OCI-LY3 (cell line): ENCODE measurements at regions not wholly inside any gene's neighbourhood (a gene's known extent, or its start where the extent isn't known, plus 50 kb on each side); places are given as distances from the start of the nearest gene placed in this dataset.

Source experiments
- H2AFZ ChIP-seq: fragments of 200-600, 300-600 bp; shearing (Covaris generic); 2 replicates; pipeline ENCODE4 v1.6.0; 2014; ENCODE audit warnings: antibody characterized with exemption, low read depth, low read length
- H3K27ac ChIP-seq: fragments of 200-600, 300-600 bp; sonication (generic); 2 replicates; pipeline ENCODE4 v1.5.1; 2014; ENCODE audit warnings: mild to moderate bottlenecking, low read length, moderate library complexity, mixed read lengths
- H3K27me3 ChIP-seq: fragments of 200-600, 300-600 bp; sonication (generic); 2 replicates; pipeline ENCODE4 v1.6.1; 2014; ENCODE audit warnings: low read depth, low read length, mixed read lengths
- H3K36me3 ChIP-seq: fragments of 200-600, 300-600 bp; sonication (generic); replicated peaks from 2 replicates; pipeline ENCODE3; 2014; ENCODE audit warnings: low read depth, low read length, mixed read lengths
- H3K4me1 ChIP-seq: fragments of 300-600, 200-600 bp; sonication (generic); 2 replicates; pipeline ENCODE4 v1.6.1; 2014; ENCODE audit warnings: low read length, mixed read lengths
- H3K4me2 ChIP-seq: fragments of 200-600, 300-600 bp; sonication (generic); 2 replicates; pipeline ENCODE4 v1.6.1; 2014; ENCODE audit warnings: low read length, mixed read lengths
- H3K4me3 ChIP-seq: fragments of 300-600, 200-600 bp; sonication (generic); 2 replicates; pipeline ENCODE4 v1.5.1; 2014; ENCODE audit warnings: antibody characterized with exemption, mild to moderate bottlenecking, low read length, moderate library complexity
- H3K79me2 ChIP-seq: fragments of 300-600, 200-600 bp; shearing (Covaris generic); 2 replicates; pipeline ENCODE4 v1.6.1; 2014; ENCODE audit warnings: mild to moderate bottlenecking, low read length, mixed read lengths
- H3K9ac ChIP-seq: fragments of 300-600, 200-600 bp; shearing (Covaris generic); 2 replicates; pipeline ENCODE4 v1.6.0; 2014; ENCODE audit warnings: mild to moderate bottlenecking, low read length, moderate library complexity
- H3K9me3 ChIP-seq: fragments of 200-600, 300-600 bp; shearing (Covaris generic); 2 replicates; pipeline ENCODE4 v1.6.1; 2014; ENCODE audit warnings: low read length, mixed read lengths; ENCODE audit not compliant: insufficient read depth
- H4K20me1 ChIP-seq: fragments of 200-600, 300-600 bp; sonication (generic); 2 replicates; pipeline ENCODE4 v1.6.1; 2016; ENCODE audit warnings: low read length, mixed read lengths; ENCODE audit not compliant: insufficient read depth
- EZH2phosphoT487 ChIP-seq: fragments of 200-600 bp; shearing (Covaris generic); IDR thresholded peaks from 2 replicates; pipeline ENCODE4 v1.6.1; 2018; ENCODE audit warnings: antibody characterized with exemption, mixed run types, low read depth
- TF ChIP-seq, protein P1 (sequence below): fragments of 200-600, 300-600 bp; sonication (generic); IDR thresholded peaks from 2 replicates; pipeline ENCODE4 v1.5.1; 2014; ENCODE audit warnings: antibody characterized with exemption, low read length, low read depth

DNA sequence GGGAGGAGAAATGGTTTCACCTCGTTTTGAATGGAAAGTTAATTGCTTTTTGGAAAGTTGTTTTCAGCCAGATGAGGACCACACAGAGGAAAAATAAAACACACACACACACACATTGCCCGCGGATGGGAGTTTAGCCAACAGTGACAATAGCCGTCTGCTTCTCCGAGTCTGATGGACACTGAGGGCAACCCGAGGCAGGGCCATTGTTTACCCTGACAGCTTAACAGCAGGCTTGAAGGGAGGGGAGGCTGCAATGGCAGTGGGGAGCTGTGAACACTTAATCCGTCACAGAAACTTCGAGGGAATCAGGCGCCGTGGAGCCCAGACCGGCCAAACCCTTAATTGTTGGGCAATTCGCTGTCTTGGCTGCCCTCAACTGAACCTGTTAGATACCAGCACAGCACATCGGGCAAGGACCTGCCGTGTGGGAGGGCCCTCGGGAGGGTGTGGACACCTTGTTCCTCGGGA lies 145.9 kb downstream of the ACKR3 start:
- Histone ChIP-seq H2AFZ (no peak overlapping the region), H4K20me1 (no peaks in the 10 kb centered on the region), H3K27me3 (no peaks in the 10 kb centered on the region), H3K4me1 (no peaks in the 10 kb centered on the region), H3K9ac (no peak overlapping the region), H3K27ac (no peak overlapping the region), H3K36me3 (no peaks in the 10 kb centered on the region), H3K9me3 (no peaks in the 10 kb centered on the region), H3K4me2 (no peak overlapping the region), H3K79me2 (no peaks in the 10 kb centered on the region), H3K4me3 (no peak overlapping the region)
- TF ChIP-seq, protein P1, sequence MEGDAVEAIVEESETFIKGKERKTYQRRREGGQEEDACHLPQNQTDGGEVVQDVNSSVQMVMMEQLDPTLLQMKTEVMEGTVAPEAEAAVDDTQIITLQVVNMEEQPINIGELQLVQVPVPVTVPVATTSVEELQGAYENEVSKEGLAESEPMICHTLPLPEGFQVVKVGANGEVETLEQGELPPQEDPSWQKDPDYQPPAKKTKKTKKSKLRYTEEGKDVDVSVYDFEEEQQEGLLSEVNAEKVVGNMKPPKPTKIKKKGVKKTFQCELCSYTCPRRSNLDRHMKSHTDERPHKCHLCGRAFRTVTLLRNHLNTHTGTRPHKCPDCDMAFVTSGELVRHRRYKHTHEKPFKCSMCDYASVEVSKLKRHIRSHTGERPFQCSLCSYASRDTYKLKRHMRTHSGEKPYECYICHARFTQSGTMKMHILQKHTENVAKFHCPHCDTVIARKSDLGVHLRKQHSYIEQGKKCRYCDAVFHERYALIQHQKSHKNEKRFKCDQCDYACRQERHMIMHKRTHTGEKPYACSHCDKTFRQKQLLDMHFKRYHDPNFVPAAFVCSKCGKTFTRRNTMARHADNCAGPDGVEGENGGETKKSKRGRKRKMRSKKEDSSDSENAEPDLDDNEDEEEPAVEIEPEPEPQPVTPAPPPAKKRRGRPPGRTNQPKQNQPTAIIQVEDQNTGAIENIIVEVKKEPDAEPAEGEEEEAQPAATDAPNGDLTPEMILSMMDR, result no peak
- no peak for TF ChIP-seq EZH2phosphoT487

DNA sequence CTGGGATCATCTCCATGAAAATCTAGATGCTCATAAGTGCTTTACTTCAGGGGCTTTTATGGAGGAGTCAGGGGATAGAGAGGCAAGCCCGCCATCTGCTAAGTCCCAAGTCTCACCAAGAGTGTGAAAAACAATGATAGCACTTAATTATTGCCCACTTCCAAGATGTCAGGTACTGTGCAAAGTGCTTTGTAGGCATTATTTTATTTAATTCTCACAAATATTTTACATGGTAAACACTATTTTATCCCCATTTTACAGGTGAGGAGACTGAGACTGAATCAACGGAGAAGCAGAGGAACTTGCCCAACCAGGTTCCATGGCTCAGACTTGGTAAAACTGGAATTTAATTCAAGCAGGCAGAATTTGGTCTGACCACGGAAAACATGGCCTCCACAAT lies 147.5 kb downstream of the ACKR3 start:
- H3K9ac ChIP-seq, result no peak overlapping the region
- no peak overlapping the region for H3K4me3 ChIP-seq
- H3K4me2 ChIP-seq, result no peak overlapping the region
- no peak overlapping the region for H3K27ac ChIP-seq
- H3K79me2 ChIP-seq, result no peaks in the 10 kb centered on the region
- no peak for TF ChIP-seq EZH2phosphoT487
- no peaks in the 10 kb centered on the region for H4K20me1 ChIP-seq
- no peaks in the 10 kb centered on the region for H3K4me1 ChIP-seq
- no peaks in the 10 kb centered on the region for H3K9me3 ChIP-seq
- no peaks in the 10 kb centered on the region for H3K27me3 ChIP-seq
- no peaks in the 10 kb centered on the region for H3K36me3 ChIP-seq
- H2AFZ ChIP-seq, result no peak overlapping the region

DNA sequence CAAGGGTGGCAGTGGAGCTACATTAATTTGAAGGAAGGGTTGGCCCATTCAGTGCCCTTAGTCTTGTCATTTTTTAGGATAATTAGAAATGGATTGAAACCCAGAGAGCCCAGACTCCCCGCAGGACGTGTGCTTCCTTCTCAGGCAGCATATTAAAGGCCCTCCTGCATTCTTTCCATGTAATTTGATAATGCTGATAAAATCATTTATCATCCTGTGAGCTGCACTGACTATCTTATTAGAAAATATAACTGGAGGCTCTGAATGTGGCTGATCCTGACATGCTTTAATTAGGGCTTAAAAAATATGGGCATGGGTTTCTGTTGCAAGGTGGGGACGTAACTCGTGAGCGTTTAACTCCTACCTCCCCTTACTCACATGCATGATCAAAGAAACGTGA lies 148.1 kb downstream of the ACKR3 start:
- no peaks in the 10 kb centered on the region for H3K27me3 ChIP-seq
- H3K9me3 ChIP-seq, result no peaks in the 10 kb centered on the region
- no peaks in the 10 kb centered on the region for H3K36me3 ChIP-seq
- H3K4me3 ChIP-seq, result no peak overlapping the region
- no peak overlapping the region for H3K9ac ChIP-seq
- no peak overlapping the region for H3K27ac ChIP-seq
- TF ChIP-seq, protein P1, result no peak
- no peak for TF ChIP-seq EZH2phosphoT487
- H3K4me1 ChIP-seq, result no peaks in the 10 kb centered on the region
- no peak overlapping the region for H3K4me2 ChIP-seq
- H4K20me1 ChIP-seq, result no peaks in the 10 kb centered on the region
- no peaks in the 10 kb centered on the region for H3K79me2 ChIP-seq
- no peak overlapping the region for H2AFZ ChIP-seq

DNA sequence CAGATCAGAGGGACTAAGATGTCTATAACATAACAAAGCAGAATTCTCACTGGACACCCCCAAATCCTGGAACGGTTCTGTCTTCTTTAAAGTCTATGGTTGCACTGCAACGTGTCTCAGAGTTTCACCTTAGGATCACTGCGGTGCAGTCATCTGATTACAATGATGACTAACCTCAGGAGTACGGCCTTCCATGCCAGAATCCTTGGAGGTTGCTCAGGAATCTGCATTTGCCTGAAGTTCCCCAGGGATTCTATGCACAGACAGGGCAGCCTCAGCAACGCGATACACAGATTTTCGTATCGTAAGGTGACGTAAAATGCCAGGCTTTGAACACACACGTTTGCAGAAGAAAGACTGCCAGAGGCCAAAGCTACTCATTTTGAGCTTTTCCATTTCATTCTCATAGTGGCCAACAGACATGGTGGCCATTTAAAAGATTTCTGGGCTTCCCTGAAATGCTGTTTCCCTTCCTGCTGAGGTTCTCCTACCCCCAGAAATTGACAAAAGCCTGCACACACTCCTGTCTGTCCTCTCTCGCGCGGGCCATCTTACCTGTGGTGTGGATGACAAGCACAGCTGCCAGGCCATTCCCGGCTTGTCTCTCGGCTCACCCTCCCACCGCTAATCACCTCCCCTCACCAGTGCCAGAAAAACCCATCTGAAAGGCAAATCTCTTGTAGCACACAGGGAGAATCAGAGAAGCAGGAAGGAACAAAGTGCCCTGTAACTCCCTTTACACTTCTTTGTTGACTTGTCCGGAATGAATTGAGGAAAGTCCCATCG lies 148.8 kb downstream of the ACKR3 start:
- no peaks in the 10 kb centered on the region for H3K36me3 ChIP-seq
- H3K79me2 ChIP-seq, result no peaks in the 10 kb centered on the region
- TF ChIP-seq EZH2phosphoT487, result no peak
- TF ChIP-seq, protein P1, result no peak
- no peaks in the 10 kb centered on the region for H3K4me1 ChIP-seq
- no peak overlapping the region for H3K27ac ChIP-seq
- H3K9me3 ChIP-seq, result no peaks in the 10 kb centered on the region
- no peaks in the 10 kb centered on the region for H4K20me1 ChIP-seq
- no peak overlapping the region for H3K4me2 ChIP-seq
- H3K9ac ChIP-seq, result no peak overlapping the region
- H3K4me3 ChIP-seq, result no peak overlapping the region
- no peaks in the 10 kb centered on the region for H3K27me3 ChIP-seq
- H2AFZ ChIP-seq, result no peak overlapping the region
